Osteoblast (primary cell): ENCODE measurements at regions not wholly inside any gene's neighbourhood (a gene's known extent, or its start where the extent isn't known, plus 50 kb on each side); places are given as distances from the start of the nearest gene placed in this dataset. TPM values are rescaled to one million over a fixed set of nuclear protein-coding genes. Genes with fewer than 3 reads are reported as not detected.

Experiments used
- DNase-seq: peaks from one replicate; pipeline ENCODE4 v3.0.0; 2011; ENCODE audit warnings: low spot score, mixed read lengths; ENCODE audit not compliant: insufficient read length; ENCODE audit errors: missing footprints
- H2AFZ ChIP-seq: 2 replicates; pipeline ENCODE4 v1.6.0; 2011; ENCODE audit warnings: mild to moderate bottlenecking, low read length
- H3K27ac ChIP-seq: 2 replicates; pipeline ENCODE4 v1.5.1; 2011; ENCODE audit warnings: mild to moderate bottlenecking, low read depth, low read length, moderate library complexity
- H3K27me3 ChIP-seq: 2 replicates; pipeline ENCODE4 v1.6.0; 2012; ENCODE audit warnings: mild to moderate bottlenecking, control low read depth, inconsistent platforms, low read length, moderate library complexity; ENCODE audit not compliant: insufficient read depth
- H3K36me3 ChIP-seq: 2 replicates; pipeline ENCODE4 v1.5.1; 2011; ENCODE audit warnings: mild to moderate bottlenecking, low read length, control low read depth, moderate library complexity; ENCODE audit not compliant: insufficient read depth
- H3K4me1 ChIP-seq: 2 replicates; pipeline ENCODE4 v1.5.1; 2011; ENCODE audit warnings: mild to moderate bottlenecking, low read length, control low read depth, moderate library complexity; ENCODE audit not compliant: insufficient read depth
- H3K4me2 ChIP-seq: 2 replicates; pipeline ENCODE4 v1.6.0; 2011; ENCODE audit warnings: mild to moderate bottlenecking, low read length; ENCODE audit not compliant: insufficient read depth
- H3K4me3 ChIP-seq: fragments of 200-600 bp; sonication (generic); 3 replicates; pipeline ENCODE4 v1.5.1; 2012; ENCODE audit warnings: mild to moderate bottlenecking, low read length, inconsistent platforms; ENCODE audit not compliant: insufficient read depth
- H3K79me2 ChIP-seq: 2 replicates; pipeline ENCODE4 v1.6.0; 2012; ENCODE audit warnings: mild to moderate bottlenecking, low read length, control low read depth, inconsistent platforms; ENCODE audit not compliant: insufficient read depth
- H3K9me3 ChIP-seq: 2 replicates; pipeline ENCODE4 v1.5.1; 2011; ENCODE audit warnings: low read depth, low read length, control low read depth
- H4K20me1 ChIP-seq: 2 replicates; pipeline ENCODE4 v1.6.0; 2012; ENCODE audit warnings: mild to moderate bottlenecking, low read length, control low read depth; ENCODE audit not compliant: insufficient read depth
- small RNA-seq: library from RNA; depleted of rRNA; stranded (forward); fragments of <200 nt; gene quantifications from one replicate; pipeline ENCODE3, GENCODE V24; 2012
- TF ChIP-seq, protein P1 (sequence below): IDR thresholded peaks from 2 replicates; pipeline ENCODE4 v1.5.1; 2011; ENCODE audit warnings: mild to moderate bottlenecking, low read depth, low read length, moderate library complexity; ENCODE audit errors: extremely low read depth

DNA sequence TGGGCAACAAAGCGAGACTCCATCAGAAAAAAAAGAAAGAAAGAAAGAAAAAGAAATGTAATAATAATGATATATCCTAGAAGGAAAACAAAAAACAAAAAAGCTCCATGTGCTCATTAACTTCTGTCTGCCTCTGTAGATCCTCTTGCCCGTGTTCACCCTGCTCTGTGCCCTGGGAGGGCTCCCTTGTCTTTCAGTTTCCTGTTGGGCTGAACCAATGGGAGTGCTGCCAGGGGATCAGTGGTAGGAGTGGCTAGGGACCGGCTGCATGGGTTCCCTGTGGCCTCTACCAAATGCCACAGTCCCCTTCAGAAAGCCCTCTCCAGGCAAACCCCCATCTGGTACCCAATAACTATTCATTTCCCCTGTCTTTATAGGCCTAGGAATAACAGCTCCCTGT, 51.8 kb upstream of the PARD3 start:
- Histone ChIP-seq H3K27ac (no peak overlapping the region), H3K36me3 (no peaks in the 10 kb centered on the region), H3K4me3 (no peak overlapping the region), H3K9me3 (no peaks in the 10 kb centered on the region), H3K79me2 (no peaks in the 10 kb centered on the region), H2AFZ (peak overlapping the region; percentile 35), H3K4me2 (no peak overlapping the region), H4K20me1 (no peaks in the 10 kb centered on the region), H3K4me1 (no peaks in the 10 kb centered on the region), H3K27me3 (peaks cover 17% of the 10 kb centered on the region)
- TF ChIP-seq, protein P1, sequence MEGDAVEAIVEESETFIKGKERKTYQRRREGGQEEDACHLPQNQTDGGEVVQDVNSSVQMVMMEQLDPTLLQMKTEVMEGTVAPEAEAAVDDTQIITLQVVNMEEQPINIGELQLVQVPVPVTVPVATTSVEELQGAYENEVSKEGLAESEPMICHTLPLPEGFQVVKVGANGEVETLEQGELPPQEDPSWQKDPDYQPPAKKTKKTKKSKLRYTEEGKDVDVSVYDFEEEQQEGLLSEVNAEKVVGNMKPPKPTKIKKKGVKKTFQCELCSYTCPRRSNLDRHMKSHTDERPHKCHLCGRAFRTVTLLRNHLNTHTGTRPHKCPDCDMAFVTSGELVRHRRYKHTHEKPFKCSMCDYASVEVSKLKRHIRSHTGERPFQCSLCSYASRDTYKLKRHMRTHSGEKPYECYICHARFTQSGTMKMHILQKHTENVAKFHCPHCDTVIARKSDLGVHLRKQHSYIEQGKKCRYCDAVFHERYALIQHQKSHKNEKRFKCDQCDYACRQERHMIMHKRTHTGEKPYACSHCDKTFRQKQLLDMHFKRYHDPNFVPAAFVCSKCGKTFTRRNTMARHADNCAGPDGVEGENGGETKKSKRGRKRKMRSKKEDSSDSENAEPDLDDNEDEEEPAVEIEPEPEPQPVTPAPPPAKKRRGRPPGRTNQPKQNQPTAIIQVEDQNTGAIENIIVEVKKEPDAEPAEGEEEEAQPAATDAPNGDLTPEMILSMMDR, result no peak
- no peak for DNase-seq

Small RNAs in the stretch of these regions (small RNA-seq; reads per million reads assigned to genes)
- gene RNU6-193P, result not detected
- gene RNU6-847P, result not detected
- not detected for gene SS18L2P1
